ENCODE measurements at regions not wholly inside any gene's neighbourhood (a gene's known extent, or its start where the extent isn't known, plus 50 kb on each side); places are given as distances from the start of the nearest gene placed in this dataset.

GRCh38 chr18:70457788-70458187 lies 168.9 kb downstream of the SOCS6 start:
- no peak for TF ChIP-seq TAF1 (IDR thresholded peaks at IDR 0.05; ENCODE audit: borderline replicate concordance, insufficient read depth, low read length)
- TF ChIP-seq SIN3A (IDR thresholded peaks at IDR 0.05; ENCODE audit: borderline replicate concordance, insufficient read depth, low read length): no peak
- no peak for TF ChIP-seq POLR2AphosphoS5 (IDR thresholded peaks at IDR 0.05; ENCODE audit: low read depth, low read length)
- no peak for TF ChIP-seq FOXP2 (optimal IDR thresholded peaks at IDR 0.05; ENCODE audit: borderline replicate concordance, extremely low read depth, extremely low read length, insufficient read depth)
- TF ChIP-seq REST (IDR thresholded peaks at IDR 0.05; ENCODE audit: insufficient read depth in 1 of 2, low read depth in 2 of 2, low read length in 2 of 2): no peak

- TF ChIP-seq TAF1 (IDR thresholded peaks at IDR 0.05; ENCODE audit: borderline replicate concordance, insufficient read depth, low read length) (no peak), FOXP2 (optimal IDR thresholded peaks at IDR 0.05; ENCODE audit: borderline replicate concordance, extremely low read depth, extremely low read length, insufficient read depth) (no peak), POLR2AphosphoS5 (IDR thresholded peaks at IDR 0.05; ENCODE audit: low read depth, low read length) (no peak), SIN3A (IDR thresholded peaks at IDR 0.05; ENCODE audit: borderline replicate concordance, insufficient read depth, low read length) (no peak), REST (IDR thresholded peaks at IDR 0.05; ENCODE audit: insufficient read depth in 1 of 2, low read depth in 2 of 2, low read length in 2 of 2) (no peak)
Measured at GRCh38 chr18:70457223-70457622, 168.4 kb downstream of the SOCS6 start.

GRCh38 chr18:70456376-70456775 lies 167.5 kb downstream of the SOCS6 start:
- TF ChIP-seq FOXP2 (optimal IDR thresholded peaks at IDR 0.05; ENCODE audit: borderline replicate concordance, extremely low read depth, extremely low read length, insufficient read depth): no peak

- TF ChIP-seq SIN3A (IDR thresholded peaks at IDR 0.05; ENCODE audit: borderline replicate concordance, insufficient read depth, low read length): no peak
- no peak for TF ChIP-seq FOXP2 (optimal IDR thresholded peaks at IDR 0.05; ENCODE audit: borderline replicate concordance, extremely low read depth, extremely low read length, insufficient read depth)
Measured at GRCh38 chr18:70455731-70456130, 166.9 kb downstream of the SOCS6 start.

- TF ChIP-seq SIN3A (IDR thresholded peaks at IDR 0.05; ENCODE audit: borderline replicate concordance, insufficient read depth, low read length) (no peak), TAF1 (IDR thresholded peaks at IDR 0.05; ENCODE audit: borderline replicate concordance, insufficient read depth, low read length) (no peak), FOXP2 (optimal IDR thresholded peaks at IDR 0.05; ENCODE audit: borderline replicate concordance, extremely low read depth, extremely low read length, insufficient read depth) (no peak)
Measured at GRCh38 chr18:70454704-70455322, 166.0 kb downstream of the SOCS6 start.

- no peak for TF ChIP-seq SIN3A (IDR thresholded peaks at IDR 0.05; ENCODE audit: borderline replicate concordance, insufficient read depth, low read length)
- TF ChIP-seq POLR2AphosphoS5 (IDR thresholded peaks at IDR 0.05; ENCODE audit: low read depth, low read length): no peak
- TF ChIP-seq FOXP2 (optimal IDR thresholded peaks at IDR 0.05; ENCODE audit: borderline replicate concordance, extremely low read depth, extremely low read length, insufficient read depth): no peak
- TF ChIP-seq REST (IDR thresholded peaks at IDR 0.05; ENCODE audit: insufficient read depth in 1 of 2, low read depth in 2 of 2, low read length in 2 of 2): no peak
Measured at GRCh38 chr18:70453058-70453775, 164.4 kb downstream of the SOCS6 start.

All from PFSK-1 (cell line).